NOMO-1 treated with DMSO at 0.1 percent for 48 hours (cell line): ENCODE measurements at regions not wholly inside any gene's neighbourhood (a gene's known extent, or its start where the extent isn't known, plus 50 kb on each side); places are given as distances from the start of the nearest gene placed in this dataset.

Source experiments
- DNase-seq: peaks from one replicate; lab custom pipeline; 2025; ENCODE audit not compliant: unreplicated experiment; lab: John Stamatoyannopoulos, UW

GRCh38 chrX:5829469-5829868 lies 399.2 kb downstream of the NLGN4X start:
- DNase-seq: no peak

GRCh38 chrX:5829060-5829459 lies 399.6 kb downstream of the NLGN4X start:
- DNase-seq: no peak

GRCh38 chrX:5823903-5824302 lies 404.8 kb downstream of the NLGN4X start:
- DNase-seq: no peak

- DNase-seq: no peak
Observed at GRCh38 chrX:5810636-5811035, 418.0 kb downstream of the NLGN4X start.

GRCh38 chrX:5807181-5807580 lies 421.5 kb downstream of the NLGN4X start:
- no peak for DNase-seq

GRCh38 chrX:5802391-5802790 lies 426.3 kb downstream of the NLGN4X start:
- no peak for DNase-seq

- no peak for DNase-seq
Observed at GRCh38 chrX:5791721-5792120, 436.9 kb downstream of the NLGN4X start.

- no peak for DNase-seq
Observed at GRCh38 chrX:5788910-5789309, 439.8 kb downstream of the NLGN4X start.

GRCh38 chrX:5780821-5781220 lies 447.8 kb downstream of the NLGN4X start:
- no peak for DNase-seq

- DNase-seq: peak; percentile 96
Observed at GRCh38 chrX:5775846-5776430, 452.7 kb downstream of the NLGN4X start.

GRCh38 chrX:5774446-5774845 lies 454.2 kb downstream of the NLGN4X start:
- no peak for DNase-seq

- peak; percentile 37 for DNase-seq
Observed at GRCh38 chrX:5771441-5771840, 457.2 kb downstream of the NLGN4X start.

GRCh38 chrX:5756616-5757015 lies 472.1 kb downstream of the NLGN4X start:
- DNase-seq: no peak

GRCh38 chrX:5753291-5753690 lies 475.4 kb downstream of the NLGN4X start:
- DNase-seq: no peak

- no peak for DNase-seq
Observed at GRCh38 chrX:5752831-5753230, 475.8 kb downstream of the NLGN4X start.

GRCh38 chrX:5748586-5749150 lies 480.0 kb downstream of the NLGN4X start:
- no peak for DNase-seq

- no peak for DNase-seq
Observed at GRCh38 chrX:5746231-5746630, 482.4 kb downstream of the NLGN4X start.

GRCh38 chrX:5733501-5733900 lies 495.2 kb downstream of the NLGN4X start:
- DNase-seq: no peak

- DNase-seq: no peak
Observed at GRCh38 chrX:5730556-5730955, 498.1 kb downstream of the NLGN4X start.

- peak; percentile 82 for DNase-seq
Observed at GRCh38 chrX:5726224-5726623, 502.4 kb downstream of the NLGN4X start.

GRCh38 chrX:5724123-5724522 lies 504.5 kb downstream of the NLGN4X start:
- no peak for DNase-seq

- no peak for DNase-seq
Observed at GRCh38 chrX:5718651-5719050, 510.0 kb downstream of the NLGN4X start.

- no peak for DNase-seq
Observed at GRCh38 chrX:5716666-5717065, 512.0 kb downstream of the NLGN4X start.
